Smooth muscle cell (in vitro differentiated cells): ENCODE measurements at regions not wholly inside any gene's neighbourhood (a gene's known extent, or its start where the extent isn't known, plus 50 kb on each side); places are given as distances from the start of the nearest gene placed in this dataset.

ENCODE experiments used
- DNase-seq: peaks from one replicate; lab custom pipeline; 2025; ENCODE audit not compliant: unreplicated experiment; lab: John Stamatoyannopoulos, UW
- H2AFZ ChIP-seq: fragments of 200-600 bp; sonication (generic); 2 replicates; pipeline ENCODE4 v1.6.0; 2016; ENCODE audit warnings: antibody characterized with exemption, low read depth, mild to moderate bottlenecking
- H3F3A ChIP-seq: fragments of 200-600 bp; sonication (generic); 2 replicates; pipeline ENCODE4 v1.6.0; 2017; ENCODE audit warnings: antibody characterized with exemption, low read depth
- H3K27ac ChIP-seq: fragments of 200-600 bp; sonication (generic); 2 replicates; pipeline ENCODE4 v1.5.1; 2016; ENCODE audit warnings: low read depth, mild to moderate bottlenecking
- H3K27me3 ChIP-seq: fragments of 200-600 bp; sonication (generic); 2 replicates; pipeline ENCODE4 v1.6.1; 2016; ENCODE audit warnings: low read depth, mild to moderate bottlenecking
- H3K36me3 ChIP-seq: fragments of 200-600 bp; sonication (generic); 2 replicates; pipeline ENCODE4 v1.5.1; 2016; ENCODE audit warnings: low read depth
- H3K4me1 ChIP-seq: fragments of 200-600 bp; sonication (generic); 2 replicates; pipeline ENCODE4 v1.5.1; 2016; ENCODE audit warnings: low read depth
- H3K4me2 ChIP-seq: fragments of 200-600 bp; sonication (generic); 2 replicates; pipeline ENCODE4 v1.6.0; 2016; ENCODE audit warnings: mild to moderate bottlenecking
- H3K4me3 ChIP-seq: fragments of 200-600 bp; sonication (generic); 2 replicates; pipeline ENCODE4 v1.5.1; 2016; ENCODE audit warnings: mild to moderate bottlenecking
- H3K79me2 ChIP-seq: fragments of 200-600 bp; sonication (generic); 2 replicates; pipeline ENCODE4 v1.6.0; 2016; ENCODE audit warnings: low read depth, mild to moderate bottlenecking
- H3K9ac ChIP-seq: fragments of 200-600 bp; sonication (generic); 2 replicates; pipeline ENCODE4 v1.6.0; 2016; ENCODE audit warnings: low read depth
- H3K9me3 ChIP-seq: fragments of 200-600 bp; sonication (generic); replicated peaks from 2 replicates; pipeline ENCODE4 v1.5.1; 2016; ENCODE audit warnings: low read depth
- H4K20me1 ChIP-seq: fragments of 200-600 bp; sonication (generic); 2 replicates; pipeline ENCODE4 v1.6.0; 2016; ENCODE audit warnings: low read depth
- WGBS: methylation state at CpG from one replicate; pipeline ENCODE4 v1.1.7; 2016; ENCODE audit warnings: low lambda C conversion rate; 5-methylcytosine and 5-hydroxymethylcytosine counted together
- TF ChIP-seq, protein P1 (sequence below): fragments of 200-600 bp; sonication (generic); IDR thresholded peaks from 2 replicates; pipeline ENCODE4 v1.5.1; 2017; ENCODE audit warnings: borderline replicate concordance, mild to moderate bottlenecking, antibody characterized with exemption; ENCODE audit not compliant: insufficient read depth, poor library complexity, severe bottlenecking

DNA sequence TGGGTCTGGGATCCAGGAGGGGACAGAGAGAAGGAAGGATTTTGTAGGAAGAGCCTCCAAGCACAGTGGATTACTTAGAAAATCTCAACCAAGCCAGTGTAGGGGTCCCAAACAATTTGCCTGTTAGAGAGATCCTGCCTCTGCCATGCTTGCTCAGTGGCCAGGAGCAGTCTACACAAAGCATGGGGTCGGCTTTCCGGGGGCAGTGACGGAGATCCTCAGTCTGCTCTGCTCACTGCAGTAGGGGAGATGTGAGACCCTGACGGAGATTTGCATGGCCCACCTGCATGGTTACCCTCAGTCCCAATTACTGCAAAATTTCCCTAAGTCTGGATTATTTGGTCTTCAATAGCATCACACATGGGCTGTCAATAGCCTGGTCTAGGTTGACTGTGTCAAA lies 385.2 kb downstream of the CMPK2 start:
- Histone ChIP-seq H3K79me2 (no peaks in the 10 kb centered on the region), H3F3A (no peaks in the 10 kb centered on the region), H3K4me3 (no peak overlapping the region), H3K27me3 (no peaks in the 10 kb centered on the region), H3K36me3 (no peaks in the 10 kb centered on the region), H3K9ac (no peak overlapping the region), H3K4me2 (no peak overlapping the region), H4K20me1 (no peaks in the 10 kb centered on the region), H3K4me1 (no peaks in the 10 kb centered on the region), H3K9me3 (no peaks in the 10 kb centered on the region), H2AFZ (no peak overlapping the region), H3K27ac (no peak overlapping the region)
- TF ChIP-seq, protein P1, sequence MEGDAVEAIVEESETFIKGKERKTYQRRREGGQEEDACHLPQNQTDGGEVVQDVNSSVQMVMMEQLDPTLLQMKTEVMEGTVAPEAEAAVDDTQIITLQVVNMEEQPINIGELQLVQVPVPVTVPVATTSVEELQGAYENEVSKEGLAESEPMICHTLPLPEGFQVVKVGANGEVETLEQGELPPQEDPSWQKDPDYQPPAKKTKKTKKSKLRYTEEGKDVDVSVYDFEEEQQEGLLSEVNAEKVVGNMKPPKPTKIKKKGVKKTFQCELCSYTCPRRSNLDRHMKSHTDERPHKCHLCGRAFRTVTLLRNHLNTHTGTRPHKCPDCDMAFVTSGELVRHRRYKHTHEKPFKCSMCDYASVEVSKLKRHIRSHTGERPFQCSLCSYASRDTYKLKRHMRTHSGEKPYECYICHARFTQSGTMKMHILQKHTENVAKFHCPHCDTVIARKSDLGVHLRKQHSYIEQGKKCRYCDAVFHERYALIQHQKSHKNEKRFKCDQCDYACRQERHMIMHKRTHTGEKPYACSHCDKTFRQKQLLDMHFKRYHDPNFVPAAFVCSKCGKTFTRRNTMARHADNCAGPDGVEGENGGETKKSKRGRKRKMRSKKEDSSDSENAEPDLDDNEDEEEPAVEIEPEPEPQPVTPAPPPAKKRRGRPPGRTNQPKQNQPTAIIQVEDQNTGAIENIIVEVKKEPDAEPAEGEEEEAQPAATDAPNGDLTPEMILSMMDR, result no peak
- WGBS, result 95% methylated on average over 4 of the region's 4 CpGs
- DNase-seq, result no peak

- WGBS, result 83% methylated on average over 4 of the region's 4 CpGs
- H3K27ac ChIP-seq, result no peak overlapping the region
- H3K9me3 ChIP-seq, result no peaks in the 10 kb centered on the region
- no peak for DNase-seq
- no peaks in the 10 kb centered on the region for H3K27me3 ChIP-seq
- no peaks in the 10 kb centered on the region for H4K20me1 ChIP-seq
- H3K79me2 ChIP-seq, result no peaks in the 10 kb centered on the region
- no peak overlapping the region for H3K4me3 ChIP-seq
- TF ChIP-seq, protein P1, result no peak
- H3F3A ChIP-seq, result no peaks in the 10 kb centered on the region
- H2AFZ ChIP-seq, result no peak overlapping the region
- no peak overlapping the region for H3K4me2 ChIP-seq
- H3K9ac ChIP-seq, result no peak overlapping the region
- no peaks in the 10 kb centered on the region for H3K4me1 ChIP-seq
- no peaks in the 10 kb centered on the region for H3K36me3 ChIP-seq
Observed at GRCh38 chr2:6482256-6482655, 383.5 kb downstream of the CMPK2 start.

- Histone ChIP-seq H3K4me2 (no peak overlapping the region), H3K79me2 (no peaks in the 10 kb centered on the region), H3K36me3 (no peaks in the 10 kb centered on the region), H3K9ac (no peak overlapping the region), H4K20me1 (no peaks in the 10 kb centered on the region), H3K9me3 (no peaks in the 10 kb centered on the region), H2AFZ (no peak overlapping the region), H3K27ac (no peak overlapping the region), H3K4me3 (no peak overlapping the region), H3F3A (no peaks in the 10 kb centered on the region), H3K27me3 (no peaks in the 10 kb centered on the region), H3K4me1 (no peaks in the 10 kb centered on the region)
- TF ChIP-seq, protein P1, result no peak
- DNase-seq, result no peak
- 76% methylated on average over 4 of the region's 4 CpGs for WGBS
Observed at GRCh38 chr2:6487765-6488164, 377.9 kb downstream of the CMPK2 start.

GRCh38 chr2:6492573-6492972 lies 373.1 kb downstream of the CMPK2 start:
- H3K27ac ChIP-seq, result no peak overlapping the region
- no peaks in the 10 kb centered on the region for H3K79me2 ChIP-seq

More at GRCh38 chr2:6492573-6492972, 373.1 kb downstream of the CMPK2 start:
- WGBS, result 93% methylated on average over 1 of the region's 1 CpG
- Histone ChIP-seq H3F3A (no peaks in the 10 kb centered on the region), H3K4me1 (no peaks in the 10 kb centered on the region), H3K9me3 (no peaks in the 10 kb centered on the region), H3K36me3 (no peaks in the 10 kb centered on the region), H3K4me3 (no peak overlapping the region), H4K20me1 (no peaks in the 10 kb centered on the region), H3K9ac (no peak overlapping the region), H3K27me3 (no peaks in the 10 kb centered on the region), H3K4me2 (no peak overlapping the region), H2AFZ (no peak overlapping the region)
- TF ChIP-seq, protein P1, result no peak
- DNase-seq, result no peak
